ENCODE measurements at regions not wholly inside any gene's neighbourhood (a gene's known extent, or its start where the extent isn't known, plus 50 kb on each side); places are given as distances from the start of the nearest gene placed in this dataset.

DNA sequence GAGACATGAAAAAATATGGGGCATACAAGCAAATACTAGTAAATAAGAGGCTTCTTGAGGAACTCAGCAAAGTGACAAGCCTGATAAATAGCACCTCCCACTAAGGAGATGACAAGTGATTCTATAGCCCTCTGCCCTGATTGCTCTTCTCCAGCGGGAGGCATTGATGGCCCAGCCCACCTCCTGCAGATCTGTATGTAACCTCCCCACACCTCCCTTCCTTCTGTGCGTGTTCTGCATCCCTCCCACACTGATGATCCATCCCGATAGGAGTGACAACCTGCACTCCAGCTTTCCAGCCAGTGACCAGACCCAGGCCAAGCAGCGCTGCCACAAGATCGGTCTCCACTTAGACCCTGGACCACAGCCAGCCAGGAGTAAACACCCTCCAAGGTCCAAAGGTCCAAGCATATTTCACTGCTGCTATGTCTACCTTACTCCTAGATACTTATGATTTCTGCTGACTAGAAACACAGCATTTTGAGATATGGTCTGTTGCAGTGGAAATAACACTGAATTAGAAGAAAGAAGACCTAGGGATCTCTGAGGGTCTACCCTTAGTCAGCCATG lies 176.1 kb downstream of the BRINP2 start:
- no peaks in the 10 kb centered on the region for H3K4me1 Mint-ChIP-seq
- H3K27ac Mint-ChIP-seq: no peak overlapping the region
- no peaks in the 10 kb centered on the region for H3K36me3 Mint-ChIP-seq
- no peak for ATAC-seq (replicated peaks)
- H3K4me3 Mint-ChIP-seq: no peak overlapping the region
- no peaks in the 10 kb centered on the region for H3K9me3 Mint-ChIP-seq
- DNase-seq: no peak
- no peaks in the 10 kb centered on the region for H3K27me3 Mint-ChIP-seq

DNA sequence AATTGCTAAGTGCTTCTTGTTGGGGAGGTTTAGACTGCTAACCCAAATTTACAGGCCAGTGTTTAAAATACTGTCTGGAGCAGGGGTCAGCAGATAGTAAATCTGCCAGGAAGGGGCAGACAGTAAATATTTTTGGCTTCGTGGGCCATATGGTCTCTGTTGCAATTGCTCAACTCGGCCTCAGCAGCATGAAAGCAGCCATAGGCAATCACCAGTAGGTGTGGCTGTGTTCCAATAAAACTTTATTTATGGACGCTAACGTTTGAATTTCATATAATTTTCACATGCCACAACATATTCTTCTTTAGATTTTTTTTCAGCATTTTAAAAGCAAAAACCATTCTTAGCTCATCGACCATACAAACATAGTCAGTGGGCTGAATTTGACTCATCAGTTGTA lies 172.7 kb downstream of the BRINP2 start:
- no peaks in the 10 kb centered on the region for H3K4me1 Mint-ChIP-seq
- DNase-seq (no peak), ATAC-seq (replicated peaks) (no peak)
- no peak overlapping the region for H3K27ac Mint-ChIP-seq
- H3K27me3 Mint-ChIP-seq: no peaks in the 10 kb centered on the region
- H3K9me3 Mint-ChIP-seq: no peaks in the 10 kb centered on the region
- H3K4me3 Mint-ChIP-seq: no peak overlapping the region
- no peaks in the 10 kb centered on the region for H3K36me3 Mint-ChIP-seq

GRCh38 chr1:177341773-177342172 lies 171.0 kb downstream of the BRINP2 start:
- DNase-seq: no peak
- H3K36me3 Mint-ChIP-seq: no peaks in the 10 kb centered on the region
- ATAC-seq (replicated peaks): no peak
- H3K27ac Mint-ChIP-seq: no peak overlapping the region
- no peaks in the 10 kb centered on the region for H3K27me3 Mint-ChIP-seq
- no peaks in the 10 kb centered on the region for H3K9me3 Mint-ChIP-seq
- no peaks in the 10 kb centered on the region for H3K4me1 Mint-ChIP-seq
- no peak overlapping the region for H3K4me3 Mint-ChIP-seq

GRCh38 chr1:177340601-177341067 lies 169.9 kb downstream of the BRINP2 start:
- Mint-ChIP-seq H3K27me3 (no peaks in the 10 kb centered on the region), H3K4me1 (no peaks in the 10 kb centered on the region), H3K36me3 (no peaks in the 10 kb centered on the region), H3K27ac (no peak overlapping the region), H3K9me3 (no peaks in the 10 kb centered on the region), H3K4me3 (no peak overlapping the region)
- no peak for DNase-seq
- ATAC-seq (replicated peaks): no peak

DNA sequence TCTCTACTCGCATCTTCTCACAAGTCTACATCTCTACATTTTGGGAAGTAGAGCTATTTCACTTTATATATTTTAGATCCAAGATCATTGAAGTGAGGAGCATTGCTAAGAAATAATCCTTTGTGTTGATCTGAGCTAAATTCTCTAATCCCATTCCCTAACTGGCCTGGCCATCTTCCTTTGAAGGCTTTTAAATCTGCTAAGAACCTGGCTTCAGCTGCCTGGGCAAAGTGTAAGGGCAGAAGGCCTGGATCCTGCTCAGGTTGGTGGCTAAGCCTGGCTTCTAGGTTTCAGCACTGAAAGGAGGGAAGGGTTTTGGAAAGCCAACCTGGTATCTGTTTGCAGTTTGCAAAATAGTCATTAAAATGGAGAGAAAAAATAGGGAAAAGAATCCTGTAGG lies 167.6 kb downstream of the BRINP2 start:
- Mint-ChIP-seq H3K27me3 (no peaks in the 10 kb centered on the region), H3K4me1 (no peaks in the 10 kb centered on the region), H3K36me3 (no peaks in the 10 kb centered on the region), H3K27ac (no peak overlapping the region), H3K4me3 (no peak overlapping the region), H3K9me3 (no peaks in the 10 kb centered on the region)
- ATAC-seq (replicated peaks) (no peak), DNase-seq (no peak)

DNA sequence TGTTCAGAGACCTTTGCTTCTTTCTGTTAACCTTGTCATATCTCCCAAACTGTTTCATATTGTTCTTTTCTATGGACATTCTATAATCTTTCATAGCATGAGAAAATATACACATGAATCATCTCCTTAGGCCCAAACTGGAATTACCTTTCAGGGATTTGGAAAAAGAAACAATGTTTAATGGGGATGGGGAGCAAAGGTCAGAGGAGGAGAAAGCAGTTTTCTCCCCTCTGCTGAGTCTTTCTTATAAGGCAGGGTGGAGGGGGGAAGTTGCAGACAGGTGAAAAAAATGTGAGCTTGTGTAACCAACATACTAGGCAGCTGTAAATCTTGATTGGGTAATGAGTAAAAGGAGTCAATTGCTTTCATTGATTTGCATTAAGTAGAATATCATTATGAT lies 164.1 kb downstream of the BRINP2 start:
- H3K4me3 Mint-ChIP-seq: no peak overlapping the region
- DNase-seq (no peak), ATAC-seq (replicated peaks) (no peak)
- no peaks in the 10 kb centered on the region for H3K27me3 Mint-ChIP-seq
- H3K36me3 Mint-ChIP-seq: no peaks in the 10 kb centered on the region
- no peaks in the 10 kb centered on the region for H3K4me1 Mint-ChIP-seq
- no peak overlapping the region for H3K27ac Mint-ChIP-seq
- H3K9me3 Mint-ChIP-seq: no peaks in the 10 kb centered on the region

GRCh38 chr1:177333936-177334595 lies 163.3 kb downstream of the BRINP2 start:
- DNase-seq (no peak), ATAC-seq (replicated peaks) (no peak)
- Mint-ChIP-seq H3K4me3 (no peak overlapping the region), H3K4me1 (no peaks in the 10 kb centered on the region), H3K27ac (no peak overlapping the region), H3K36me3 (no peaks in the 10 kb centered on the region), H3K9me3 (no peaks in the 10 kb centered on the region), H3K27me3 (peaks cover 0 to 4% of the 10 kb centered on the region in 2 donors)
